GM06990 (cell line): ENCODE measurements at regions not wholly inside any gene's neighbourhood (a gene's known extent, or its start where the extent isn't known, plus 50 kb on each side); places are given as distances from the start of the nearest gene placed in this dataset.

Experiments used
- DNase-seq: peaks from one replicate; pipeline ENCODE4 v3.0.0-alpha.2; 2011; ENCODE audit not compliant: insufficient read length; ENCODE audit errors: extremely low read depth
- H3K27me3 ChIP-seq: replicated peaks from 2 replicates; pipeline ENCODE4 v1.6.0; 2011; ENCODE audit warnings: low read length; ENCODE audit not compliant: control insufficient read depth, insufficient read depth
- H3K36me3 ChIP-seq: 2 replicates; pipeline ENCODE4 v1.5.1; 2011; ENCODE audit warnings: low read length; ENCODE audit not compliant: control insufficient read depth, insufficient read depth
- H3K4me3 ChIP-seq: replicated peaks from 2 replicates; pipeline ENCODE4 v1.5.1; 2011; ENCODE audit warnings: low read depth, mild to moderate bottlenecking, control low read depth, low read length
- CTCF ChIP-seq: IDR thresholded peaks from 2 replicates; pipeline ENCODE4 v1.5.1; 2011; ENCODE audit warnings: low read length, control low read depth, mild to moderate bottlenecking, inconsistent platforms; ENCODE audit not compliant: insufficient read depth, poor library complexity, severe bottlenecking

- no peaks in the 10 kb centered on the region for H3K27me3 ChIP-seq
- no peaks in the 10 kb centered on the region for H3K36me3 ChIP-seq
- H3K4me3 ChIP-seq, result no peak overlapping the region
- TF ChIP-seq CTCF, result no peak
- DNase-seq, result no peak
Observed at GRCh38 chr5:124055751-124056150, 543.8 kb downstream of the CSNK1G3 start.

DNA sequence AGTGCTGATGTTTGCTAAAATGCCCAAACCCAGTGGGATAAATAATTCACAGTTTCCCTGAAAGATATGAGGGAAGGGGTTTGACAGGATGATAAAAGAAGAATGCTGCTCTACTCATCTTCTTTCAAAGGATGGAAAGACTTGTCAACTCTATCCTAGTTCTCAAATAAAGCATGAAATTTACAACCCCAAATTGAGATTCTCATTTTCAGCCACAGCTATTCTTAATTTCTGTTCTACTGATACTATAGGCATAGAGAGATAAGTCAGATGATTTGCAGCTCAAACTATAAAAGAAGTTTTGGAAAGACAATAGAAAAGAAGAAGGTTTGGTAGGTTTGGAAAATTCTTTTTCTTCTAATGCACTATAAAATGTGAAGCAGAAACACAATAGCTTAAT, 542.6 kb downstream of the CSNK1G3 start:
- H3K27me3 ChIP-seq, result no peaks in the 10 kb centered on the region
- TF ChIP-seq CTCF, result no peak
- no peak for DNase-seq
- no peaks in the 10 kb centered on the region for H3K36me3 ChIP-seq
- no peak overlapping the region for H3K4me3 ChIP-seq

GRCh38 chr5:124053340-124053739, 541.4 kb downstream of the CSNK1G3 start:
- no peaks in the 10 kb centered on the region for H3K36me3 ChIP-seq
- no peak overlapping the region for H3K4me3 ChIP-seq
- H3K27me3 ChIP-seq, result no peaks in the 10 kb centered on the region
- DNase-seq, result no peak
- TF ChIP-seq CTCF, result no peak

GRCh38 chr5:124052201-124052600, 540.2 kb downstream of the CSNK1G3 start:
- no peak for DNase-seq
- Histone ChIP-seq H3K27me3 (no peaks in the 10 kb centered on the region), H3K36me3 (no peaks in the 10 kb centered on the region), H3K4me3 (no peak overlapping the region)
- TF ChIP-seq CTCF, result no peak

DNA sequence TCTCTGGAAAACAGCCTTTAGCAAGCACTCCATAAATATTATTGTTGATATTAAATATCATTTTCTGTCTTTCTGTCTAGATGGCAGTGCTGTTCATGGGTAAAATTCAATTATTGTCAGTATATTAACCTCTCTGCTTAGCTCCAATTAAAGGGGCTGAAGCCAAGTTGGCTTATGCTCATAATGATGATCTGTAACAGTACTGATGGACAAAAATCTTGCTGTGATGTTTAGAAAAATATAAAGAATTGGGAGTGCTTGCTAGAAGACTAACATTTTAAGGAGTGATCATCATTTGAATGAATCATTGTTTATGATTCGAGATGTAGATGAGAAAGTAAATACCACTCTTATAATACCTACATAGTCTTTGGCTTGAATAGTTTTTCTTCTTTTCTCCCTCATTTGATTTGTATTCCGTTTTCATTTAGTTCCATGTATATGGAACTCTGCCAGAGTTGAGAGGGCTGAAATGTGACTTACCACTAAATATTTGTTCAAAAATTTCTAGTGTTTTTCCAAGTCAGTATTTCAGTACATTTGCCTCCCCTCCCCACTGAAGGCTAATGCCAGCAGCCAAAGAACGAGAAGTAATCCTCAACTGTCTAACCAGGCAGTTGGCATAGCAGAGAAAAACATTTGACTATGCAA, 538.3 kb downstream of the CSNK1G3 start:
- Histone ChIP-seq H3K4me3 (no peak overlapping the region), H3K36me3 (no peaks in the 10 kb centered on the region), H3K27me3 (no peaks in the 10 kb centered on the region)
- TF ChIP-seq CTCF, result no peak
- no peak for DNase-seq

- no peaks in the 10 kb centered on the region for H3K36me3 ChIP-seq
- no peak overlapping the region for H3K4me3 ChIP-seq
- DNase-seq, result no peak
- no peak for TF ChIP-seq CTCF
- no peaks in the 10 kb centered on the region for H3K27me3 ChIP-seq
Observed at GRCh38 chr5:124045412-124045811, 533.4 kb downstream of the CSNK1G3 start.
